Stimulated activated naive CD4-positive, alpha-beta T cell (primary cell): ENCODE measurements at regions not wholly inside any gene's neighbourhood (a gene's known extent, or its start where the extent isn't known, plus 50 kb on each side); places are given as distances from the start of the nearest gene placed in this dataset.

ENCODE experiments used
- DNase-seq, 6 experiments: peaks; one replicate each; lab custom pipeline; 2025; lab: John Stamatoyannopoulos, UW

DNA sequence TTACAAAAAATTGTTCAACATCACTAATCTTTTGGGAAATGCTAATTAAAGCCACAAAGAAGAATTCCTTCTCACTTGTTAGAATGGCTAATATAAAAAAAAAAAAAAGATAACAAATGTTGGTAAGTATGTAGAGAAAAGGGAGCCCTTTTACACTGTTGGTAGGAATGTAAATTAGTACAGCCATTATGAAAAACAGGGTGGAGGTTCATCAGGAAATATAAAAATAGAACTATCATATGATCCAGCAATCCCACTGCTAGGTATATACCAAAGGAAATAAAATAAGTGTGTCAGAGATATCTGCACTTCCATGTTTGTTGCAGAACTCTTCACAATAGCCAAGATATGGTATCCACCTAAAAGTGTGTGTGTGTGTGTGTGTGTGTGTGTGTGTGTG is 83.5 kb upstream of the RGMB start:
- DNase-seq = no peak

DNA sequence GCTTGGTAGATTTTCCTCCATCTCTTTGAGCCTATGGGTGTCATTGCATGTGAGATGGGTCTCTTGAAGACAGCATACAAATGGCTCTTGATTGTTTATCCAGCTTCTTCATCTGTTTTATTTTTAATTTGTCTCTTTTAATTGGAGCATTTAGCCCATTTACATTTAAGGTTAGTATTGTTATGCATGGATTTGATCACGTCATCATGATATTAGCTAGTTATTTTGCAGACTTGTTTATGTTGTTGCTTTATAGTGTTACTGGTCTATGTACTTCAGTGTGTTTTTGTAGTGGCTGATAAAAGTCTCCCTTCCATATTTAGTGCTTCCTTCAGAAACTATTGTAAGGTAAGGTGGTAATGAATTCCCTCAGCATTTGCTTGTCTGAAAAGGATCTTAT is 78.6 kb upstream of the RGMB start:
- DNase-seq = no peak

- no peak for DNase-seq
Measured at GRCh38 chr5:98698359-98698758, 75.1 kb upstream of the RGMB start.

- DNase-seq = no peak
Measured at GRCh38 chr5:98700730-98701129, 72.7 kb upstream of the RGMB start.

DNA sequence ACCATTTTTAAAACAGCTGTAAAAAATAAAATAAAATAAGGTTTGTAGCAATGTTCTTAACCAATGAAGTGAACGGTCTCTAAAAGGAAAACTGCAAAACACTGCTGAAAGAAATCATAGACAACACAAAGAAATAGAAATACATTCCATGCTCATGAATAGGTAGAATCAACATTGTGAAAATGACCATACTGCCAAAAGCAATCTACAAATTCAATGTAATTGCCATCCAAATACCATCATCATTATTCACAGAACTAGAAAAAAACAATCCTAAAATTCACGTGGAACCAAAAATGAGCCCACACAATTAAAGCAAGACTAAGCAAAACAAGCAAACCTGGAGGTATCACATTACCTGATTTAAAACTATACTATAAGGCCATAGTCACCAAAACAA is 67.6 kb upstream of the RGMB start:
- no peak for DNase-seq

DNA sequence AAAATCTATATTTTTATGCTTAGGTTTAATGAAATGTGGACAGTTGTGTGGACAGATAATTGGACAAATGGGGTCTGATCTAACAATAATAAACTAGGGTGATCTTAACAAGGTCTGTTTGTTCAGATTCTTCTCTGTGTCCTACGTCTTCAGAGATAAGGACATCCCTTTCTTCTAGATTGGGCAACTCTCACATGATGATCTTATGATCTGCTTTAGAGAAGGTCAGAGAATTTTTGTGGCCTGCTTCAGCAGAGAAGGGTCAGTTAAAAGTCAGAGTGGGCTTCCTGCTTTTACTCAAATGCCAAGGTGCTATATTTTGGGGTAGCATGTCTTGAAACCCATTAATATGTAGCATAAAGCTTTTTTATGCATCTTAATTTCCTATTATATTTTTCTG is 63.8 kb upstream of the RGMB start:
- DNase-seq = no peak

- no peak for DNase-seq
Measured at GRCh38 chr5:98713027-98713426, 60.4 kb upstream of the RGMB start.

DNA sequence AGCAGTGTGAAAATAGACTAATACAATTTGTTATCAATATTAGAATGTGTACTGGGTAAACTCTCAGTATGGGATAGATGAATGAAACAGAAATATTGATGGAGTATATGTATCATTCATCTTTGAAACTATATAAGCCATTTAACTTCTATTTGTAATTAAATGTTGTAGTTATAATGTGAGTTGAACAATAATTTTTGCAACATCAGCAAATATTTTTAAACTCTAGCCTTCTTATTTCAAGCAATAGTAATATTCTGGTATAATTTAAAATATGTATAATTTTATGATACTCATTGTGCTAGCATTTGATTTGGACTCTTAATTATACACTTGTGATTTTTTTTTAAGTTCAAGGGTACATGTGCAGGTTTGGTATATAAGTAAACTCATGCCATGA is 59.6 kb upstream of the RGMB start:
- DNase-seq = no peak

DNA sequence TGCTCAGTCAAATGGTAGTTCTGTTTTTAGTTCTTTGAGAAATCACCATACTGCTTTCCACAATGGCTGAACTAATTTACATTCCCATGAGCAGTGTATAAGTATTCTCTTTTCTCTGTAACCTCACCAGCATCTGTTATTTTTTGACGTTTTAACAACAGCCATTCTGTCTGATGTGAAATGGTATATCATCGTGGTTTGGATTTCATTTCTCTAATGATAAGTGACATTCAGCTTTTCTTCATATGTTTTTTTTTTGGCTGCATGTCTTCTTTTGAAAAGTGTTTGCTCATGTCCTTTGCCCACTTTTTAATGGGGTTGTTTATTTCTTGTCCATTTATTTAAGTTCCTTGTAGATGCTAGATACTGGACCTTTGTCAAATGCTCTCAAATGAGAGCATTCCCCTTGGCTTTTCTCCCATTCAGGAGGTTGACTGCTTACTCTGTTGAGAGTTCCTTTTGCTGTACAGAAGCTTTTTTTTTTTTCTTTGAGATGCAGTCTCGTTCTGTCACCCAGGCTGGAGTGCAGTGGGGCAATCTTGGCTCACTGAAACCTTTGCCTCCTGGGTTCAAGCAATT is 58.7 kb upstream of the RGMB start:
- no peak for DNase-seq

DNA sequence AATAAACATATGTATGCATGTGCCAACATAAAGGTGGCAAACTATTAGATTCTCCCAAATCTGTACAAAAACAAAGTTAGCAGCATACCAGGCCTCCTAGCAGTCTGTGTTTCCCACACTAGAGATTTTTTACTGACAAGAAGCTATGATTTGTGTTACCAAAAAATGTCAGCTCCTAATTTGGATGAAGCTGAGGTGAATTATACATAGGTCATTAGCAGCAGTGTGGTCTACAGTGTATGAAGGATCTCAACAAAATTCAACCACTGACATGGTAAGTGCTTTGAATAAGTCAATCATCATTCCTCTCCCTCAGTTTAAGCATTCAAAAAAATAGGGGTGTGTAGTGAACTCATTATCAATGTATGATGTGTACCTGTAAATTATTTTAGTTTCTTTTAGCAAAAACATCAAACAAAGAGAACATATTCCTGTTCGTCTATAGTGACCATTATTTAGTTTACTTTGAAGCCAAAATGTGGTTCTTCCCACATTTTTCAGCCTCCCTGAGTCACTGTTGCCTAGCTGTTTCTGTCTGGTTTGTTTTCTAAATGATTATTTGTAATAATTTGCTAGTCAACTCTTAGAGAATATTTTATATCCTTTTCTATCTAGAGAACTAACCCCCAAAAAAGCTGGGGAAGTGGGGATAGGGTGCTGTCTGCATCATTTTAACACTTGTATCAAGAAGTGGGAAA is 52.1 kb upstream of the RGMB start:
- no peak for DNase-seq

GRCh38 chr5:98722188-98722587 is 51.3 kb upstream of the RGMB start:
- no peak for DNase-seq

DNA sequence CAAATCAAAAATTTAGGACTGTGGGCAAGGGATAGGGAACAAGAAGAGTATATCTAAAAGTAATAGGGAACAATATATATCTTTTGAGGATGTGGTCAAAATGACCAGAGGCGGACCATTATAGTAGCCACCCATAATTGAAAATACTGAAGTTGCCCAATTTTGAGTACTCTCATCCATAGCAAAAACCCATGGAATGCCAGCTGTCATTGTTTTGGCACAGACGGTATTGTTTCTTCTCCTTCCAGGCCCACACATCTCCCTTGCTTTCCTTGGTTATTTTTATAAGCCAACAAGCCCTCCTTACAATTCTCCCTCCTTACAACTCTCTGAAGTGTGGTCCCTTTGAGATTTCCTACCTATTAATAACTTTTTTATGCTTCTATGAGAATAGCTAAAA is 50.4 kb upstream of the RGMB start:
- DNase-seq = no peak
